M059J (cell line): ENCODE measurements at regions not wholly inside any gene's neighbourhood (a gene's known extent, or its start where the extent isn't known, plus 50 kb on each side); places are given as distances from the start of the nearest gene placed in this dataset.
"Not testable (repeated sequence)": the region's sequence is repeated elsewhere in the genome, so short reads cannot be mapped to it uniquely, and the experiment has no call there.

ENCODE experiments used
- DNase-seq: peaks from one replicate; pipeline ENCODE4 v3.0.0-alpha.2; 2012; ENCODE audit warnings: low read depth

- no peak for DNase-seq
Observed at GRCh38 chr1:102529446-102529845, 532.7 kb upstream of the OLFM3 start.

DNA sequence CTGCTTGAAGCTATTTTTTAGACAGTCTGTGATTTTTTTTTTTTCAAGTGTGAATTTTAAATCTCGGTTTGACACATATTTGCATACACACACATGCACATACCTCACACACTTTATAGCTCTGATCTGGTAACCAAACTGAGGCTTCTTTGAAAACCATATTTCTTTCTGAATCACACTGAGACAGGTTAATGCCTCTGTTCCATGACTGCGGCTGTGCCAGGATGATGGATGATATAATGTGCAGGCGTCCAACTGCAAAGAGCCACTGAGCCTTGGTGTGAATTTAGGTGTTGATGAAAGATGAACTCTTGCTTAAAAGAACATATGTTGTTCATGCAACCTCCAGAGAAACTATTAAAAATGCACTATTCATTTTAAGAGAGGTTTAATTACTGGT is 504.0 kb upstream of the OLFM3 start:
- DNase-seq = no peak

- DNase-seq = no peak
Observed at GRCh38 chr1:102498929-102499328, 502.2 kb upstream of the OLFM3 start.

DNA sequence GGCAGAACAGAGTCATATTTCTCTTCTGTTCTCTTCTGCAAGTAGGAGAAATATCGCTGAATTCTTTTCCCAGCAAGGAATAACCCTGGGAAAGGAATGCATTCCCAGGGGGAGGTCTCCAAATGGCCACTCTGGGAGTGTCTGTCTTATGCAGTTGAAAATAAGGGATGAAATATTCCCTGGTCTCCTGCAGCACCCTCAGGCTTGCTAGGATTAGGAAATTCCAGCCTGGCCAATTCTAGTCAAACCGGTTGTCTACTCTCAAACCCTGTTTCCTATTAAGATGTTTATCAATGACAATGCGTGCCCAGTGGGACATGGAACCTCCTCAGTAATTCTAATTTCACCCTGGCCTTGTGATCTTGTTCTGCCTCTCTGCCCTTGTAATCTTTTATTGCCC is 501.1 kb upstream of the OLFM3 start:
- DNase-seq = not testable (repeated sequence)

DNA sequence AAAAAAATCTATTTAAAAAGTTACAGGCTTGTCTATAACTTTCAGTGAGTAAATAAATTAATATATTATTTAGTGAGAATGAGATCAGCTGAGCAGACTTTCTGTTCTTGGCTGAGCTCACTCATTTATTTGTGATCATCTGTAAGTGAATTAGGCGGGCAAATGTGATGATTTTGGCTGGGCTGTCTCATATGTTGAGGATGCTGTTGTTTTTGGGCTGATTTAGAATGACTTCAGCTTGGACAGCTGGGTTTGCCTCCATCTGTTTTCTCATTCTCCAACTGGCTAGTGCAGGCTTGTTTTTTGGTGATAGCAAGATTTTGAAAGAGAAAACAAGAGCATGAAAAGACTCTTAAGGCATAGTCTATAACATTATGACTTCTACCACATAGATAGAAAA is 475.8 kb upstream of the OLFM3 start:
- no peak for DNase-seq

DNA sequence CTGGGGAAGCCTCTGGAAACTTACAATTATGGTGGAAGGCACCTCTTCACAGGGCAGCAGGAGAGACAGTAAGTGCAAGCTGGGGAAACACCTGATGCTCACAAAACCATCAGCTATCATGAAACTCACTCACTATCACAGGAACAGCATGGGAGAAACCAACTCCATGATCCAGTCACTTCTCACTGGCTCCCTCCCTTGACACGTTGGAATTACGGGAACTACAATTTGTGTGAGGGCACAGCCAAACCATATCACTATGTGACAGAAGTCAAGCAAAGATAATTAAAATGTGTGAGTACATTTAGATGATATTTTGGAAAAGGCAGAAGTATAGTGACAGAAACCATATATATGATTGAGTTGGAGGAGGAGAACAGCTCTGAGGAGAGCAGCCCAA is 474.0 kb upstream of the OLFM3 start:
- DNase-seq = no peak

- no peak for DNase-seq
Observed at GRCh38 chr1:102466487-102466886, 469.8 kb upstream of the OLFM3 start.

DNA sequence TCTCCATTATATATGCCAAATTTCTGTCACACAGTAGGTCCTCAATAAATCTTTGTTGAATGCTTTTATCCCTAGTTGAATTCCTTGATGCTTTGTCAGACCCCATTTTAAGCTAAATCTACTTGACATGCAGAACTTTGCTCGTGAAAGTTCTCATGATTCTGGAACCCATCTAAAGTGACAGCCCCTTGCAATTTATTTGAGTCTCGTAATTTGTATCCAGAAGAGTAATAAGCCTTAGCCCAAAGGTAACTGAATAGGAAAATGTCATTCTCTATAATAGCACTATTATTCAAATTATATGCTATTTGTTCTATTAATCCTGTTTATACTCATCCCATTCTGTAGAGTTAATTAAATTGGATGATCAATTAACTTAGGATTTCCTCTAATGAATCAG is 466.6 kb upstream of the OLFM3 start:
- no peak for DNase-seq

- not testable (repeated sequence) for DNase-seq
Observed at GRCh38 chr1:102442317-102442716, 445.6 kb upstream of the OLFM3 start.

GRCh38 chr1:102435483-102435882 is 438.8 kb upstream of the OLFM3 start:
- DNase-seq = no peak

GRCh38 chr1:102434421-102434820 is 437.7 kb upstream of the OLFM3 start:
- DNase-seq = peak; percentile 23

GRCh38 chr1:102431253-102431652 is 434.5 kb upstream of the OLFM3 start:
- DNase-seq = no peak

- no peak for DNase-seq
Observed at GRCh38 chr1:102420034-102420433, 423.3 kb upstream of the OLFM3 start.
